Trophoblast cell (in vitro differentiated cells and primary cell): ENCODE measurements at regions not wholly inside any gene's neighbourhood (a gene's known extent, or its start where the extent isn't known, plus 50 kb on each side); places are given as distances from the start of the nearest gene placed in this dataset.

ENCODE experiments used
- DNase-seq, 2 donors: peaks; one replicate each; pipeline ENCODE4 v3.0.0-alpha.2; 2016
- H2AFZ ChIP-seq: 2 replicates; pipeline ENCODE4 v1.6.1; 2013; ENCODE audit warnings: low read length, moderate library complexity, mild to moderate bottlenecking; ENCODE audit not compliant: insufficient read depth, poor library complexity
- H2AK5ac ChIP-seq: 2 replicates; pipeline ENCODE4 v1.6.1; 2013; ENCODE audit warnings: mild to moderate bottlenecking, low read length
- H2BK120ac ChIP-seq: 2 replicates; pipeline ENCODE4 v1.6.1; 2013; ENCODE audit warnings: low read length, mild to moderate bottlenecking, moderate library complexity; ENCODE audit not compliant: insufficient read depth, poor library complexity
- H2BK12ac ChIP-seq: 2 replicates; pipeline ENCODE4 v1.6.1; 2013; ENCODE audit warnings: mild to moderate bottlenecking, low read length, moderate library complexity
- H2BK5ac ChIP-seq: 2 replicates; pipeline ENCODE4 v1.6.1; 2013; ENCODE audit warnings: low read length, low read depth, moderate library complexity, mild to moderate bottlenecking; ENCODE audit not compliant: poor library complexity
- H3K14ac ChIP-seq: 2 replicates; pipeline ENCODE4 v1.6.1; 2013; ENCODE audit warnings: mild to moderate bottlenecking, low read length
- H3K18ac ChIP-seq: 2 replicates; pipeline ENCODE4 v1.6.1; 2013; ENCODE audit warnings: mild to moderate bottlenecking, low read length
- H3K23ac ChIP-seq: 2 replicates; pipeline ENCODE4 v1.6.1; 2013; ENCODE audit warnings: low read length
- H3K27ac ChIP-seq: 2 replicates; pipeline ENCODE4 v1.5.1; 2013; ENCODE audit warnings: low read depth, mild to moderate bottlenecking, inconsistent platforms, low read length, moderate library complexity
- H3K27me3 ChIP-seq: 2 replicates; pipeline ENCODE4 v1.6.1; 2013; ENCODE audit warnings: inconsistent platforms, mild to moderate bottlenecking, low read length, moderate library complexity; ENCODE audit not compliant: insufficient read depth
- H3K36me3 ChIP-seq, 2 experiments: 1 replicate in 1 of 2; 2 replicates in 1 of 2; pipeline ENCODE4 v1.6.1; 2013; ENCODE audit warnings: low read length in 2 of 2, mild to moderate bottlenecking in 2 of 2, moderate library complexity in 1 of 2; ENCODE audit not compliant: insufficient read depth in 2 of 2, control insufficient read depth in 1 of 2
- H3K4ac ChIP-seq: 2 replicates; pipeline ENCODE4 v1.6.1; 2013; ENCODE audit warnings: low read depth, mild to moderate bottlenecking, low read length, moderate library complexity
- H3K4me1 ChIP-seq, 2 experiments: 1 replicate in 1 of 2; 2 replicates in 1 of 2; pipeline ENCODE4 v1.6.1; 2013; ENCODE audit warnings: low read length in 2 of 2, mild to moderate bottlenecking in 2 of 2, moderate library complexity in 1 of 2; ENCODE audit not compliant: insufficient read depth in 2 of 2, control insufficient read depth in 1 of 2
- H3K4me2 ChIP-seq: 2 replicates; pipeline ENCODE4 v1.6.1; 2013; ENCODE audit warnings: inconsistent platforms, mild to moderate bottlenecking, low read length, moderate library complexity
- H3K4me3 ChIP-seq: 2 replicates; pipeline ENCODE4 v1.5.1; 2013; ENCODE audit warnings: mild to moderate bottlenecking, low read depth, low read length, inconsistent platforms
- H3K79me1 ChIP-seq: one replicate; pipeline ENCODE4 v1.6.1; 2013; ENCODE audit warnings: low read length
- H3K79me2 ChIP-seq: 2 replicates; pipeline ENCODE4 v1.6.1; 2013; ENCODE audit warnings: low read length, mild to moderate bottlenecking; ENCODE audit not compliant: control insufficient read depth, insufficient read depth, poor library complexity
- H3K9ac ChIP-seq: 2 replicates; pipeline ENCODE4 v1.6.1; 2013; ENCODE audit warnings: mild to moderate bottlenecking, low read length
- H3K9me3 ChIP-seq: 2 replicates; pipeline ENCODE4 v1.6.1; 2013; ENCODE audit warnings: low read depth, mild to moderate bottlenecking, control low read depth, inconsistent platforms, low read length; ENCODE audit not compliant: insufficient read depth
- H4K12ac ChIP-seq: 2 replicates; pipeline ENCODE4 v1.6.1; 2013; ENCODE audit warnings: low read depth, mild to moderate bottlenecking, low read length, moderate library complexity
- H4K8ac ChIP-seq: 2 replicates; pipeline ENCODE4 v1.6.1; 2013; ENCODE audit warnings: low read depth, mild to moderate bottlenecking, low read length, moderate library complexity
- H4K91ac ChIP-seq: one replicate; pipeline ENCODE4 v1.6.1; 2013; ENCODE audit warnings: low read depth, mild to moderate bottlenecking, low read length, moderate library complexity
- WGBS: extraction: QIAGEN DNeasy Blood & Tissue Kit; methylation state at CpG from one replicate; pipeline ENCODE4 v1.1.7; 2013; ENCODE audit warnings: missing lambda C conversion rate; ENCODE audit not compliant: insufficient read length, insufficient coverage; ENCODE audit errors: extremely low coverage; 5-methylcytosine and 5-hydroxymethylcytosine counted together

- no peak overlapping the region for H2BK5ac ChIP-seq
- H3K18ac ChIP-seq, result no peak overlapping the region
- peaks cover 6% of the 10 kb centered on the region for H3K9me3 ChIP-seq
- WGBS, result no CpG with 5 or more reads among the region's 2 CpGs
- H2BK120ac ChIP-seq, result no peak overlapping the region
- peaks cover 0 to 1% of the 10 kb centered on the region in 2 experiments for H3K36me3 ChIP-seq
- no peak overlapping the region for H4K91ac ChIP-seq
- no peak overlapping the region for H2AFZ ChIP-seq
- H3K27ac ChIP-seq, result no peak overlapping the region
- H3K23ac ChIP-seq, result no peak overlapping the region
- H3K4ac ChIP-seq, result no peak overlapping the region
- H4K12ac ChIP-seq, result no peak overlapping the region
- H3K4me2 ChIP-seq, result no peak overlapping the region
- H2AK5ac ChIP-seq, result no peak overlapping the region
- H3K4me1 ChIP-seq, result peaks cover 2 to 4% of the 10 kb centered on the region in 2 experiments
- no peaks in the 10 kb centered on the region for H3K79me2 ChIP-seq
- H4K8ac ChIP-seq, result no peak overlapping the region
- DNase-seq, result no peak
- no peaks in the 10 kb centered on the region for H3K27me3 ChIP-seq
- H3K9ac ChIP-seq, result no peak overlapping the region
- no peak overlapping the region for H3K4me3 ChIP-seq
- no peaks in the 10 kb centered on the region for H3K79me1 ChIP-seq
- no peak overlapping the region for H2BK12ac ChIP-seq
- no peak overlapping the region for H3K14ac ChIP-seq
These were observed 244.6 kb downstream of the AASDHPPT start for GRCh38 chr11:106322106-106322505.

DNA sequence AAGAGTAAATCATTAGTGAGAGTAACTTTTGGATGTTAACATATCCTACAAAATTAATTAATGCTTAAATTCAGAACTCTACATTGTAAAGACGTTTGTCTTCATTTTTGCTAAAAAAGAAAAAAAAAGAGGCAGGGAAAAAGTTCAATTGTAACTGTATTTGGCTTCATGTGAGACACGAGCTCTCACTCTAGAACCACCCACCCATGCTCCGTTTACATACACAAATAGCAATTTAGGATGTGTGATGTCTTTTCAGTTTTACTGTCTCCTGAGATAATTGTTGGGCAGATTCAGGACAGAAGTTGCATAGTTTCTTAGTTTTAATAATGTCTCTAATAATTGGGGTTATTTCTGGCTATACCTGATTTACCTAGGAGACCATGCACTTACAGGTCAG is 248.6 kb downstream of the AASDHPPT start:
- Histone ChIP-seq H4K8ac (no peak overlapping the region), H3K27ac (no peak overlapping the region), H2BK12ac (no peak overlapping the region), H3K18ac (no peak overlapping the region), H3K4me1 (peaks cover 3 to 6% of the 10 kb centered on the region in 2 experiments), H3K36me3 (peaks cover 0 to 1% of the 10 kb centered on the region in 2 experiments), H2AFZ (no peak overlapping the region), H3K14ac (no peak overlapping the region), H3K79me1 (no peaks in the 10 kb centered on the region), H2AK5ac (no peak overlapping the region), H3K79me2 (no peaks in the 10 kb centered on the region), H2BK120ac (no peak overlapping the region), H3K4me3 (no peak overlapping the region), H3K23ac (no peak overlapping the region), H4K91ac (no peak overlapping the region), H3K27me3 (no peaks in the 10 kb centered on the region), H3K4me2 (no peak overlapping the region), H3K9ac (no peak overlapping the region), H3K4ac (no peak overlapping the region), H2BK5ac (no peak overlapping the region), H3K9me3 (no peaks in the 10 kb centered on the region), H4K12ac (no peak overlapping the region)
- no CpG with 5 or more reads among the region's 3 CpGs for WGBS
- DNase-seq, result no peak

GRCh38 chr11:106327134-106327533 is 249.7 kb downstream of the AASDHPPT start:
- no peak overlapping the region for H2BK12ac ChIP-seq
- no CpG with 5 or more reads among the region's 3 CpGs for WGBS
- no peak overlapping the region for H3K14ac ChIP-seq
- H3K9ac ChIP-seq, result no peak overlapping the region
- H3K27me3 ChIP-seq, result no peaks in the 10 kb centered on the region
- H3K4me1 ChIP-seq, result peaks cover 3 to 6% of the 10 kb centered on the region in 2 experiments
- no peak overlapping the region for H3K27ac ChIP-seq
- no peaks in the 10 kb centered on the region for H3K79me1 ChIP-seq
- no peak overlapping the region for H4K8ac ChIP-seq
- H3K4me2 ChIP-seq, result no peak overlapping the region
- no peaks in the 10 kb centered on the region for H3K79me2 ChIP-seq
- no peak overlapping the region for H3K4ac ChIP-seq
- H2AK5ac ChIP-seq, result no peak overlapping the region
- H3K4me3 ChIP-seq, result no peak overlapping the region
- H3K18ac ChIP-seq, result no peak overlapping the region
- H3K9me3 ChIP-seq, result no peaks in the 10 kb centered on the region
- H2BK5ac ChIP-seq, result no peak overlapping the region
- H3K23ac ChIP-seq, result no peak overlapping the region
- H2AFZ ChIP-seq, result peak overlapping the region; percentile 25
- H4K12ac ChIP-seq, result no peak overlapping the region
- DNase-seq, result no peak
- no peak overlapping the region for H2BK120ac ChIP-seq
- no peaks in the 10 kb centered on the region for H3K36me3 ChIP-seq
- H4K91ac ChIP-seq, result no peak overlapping the region

DNA sequence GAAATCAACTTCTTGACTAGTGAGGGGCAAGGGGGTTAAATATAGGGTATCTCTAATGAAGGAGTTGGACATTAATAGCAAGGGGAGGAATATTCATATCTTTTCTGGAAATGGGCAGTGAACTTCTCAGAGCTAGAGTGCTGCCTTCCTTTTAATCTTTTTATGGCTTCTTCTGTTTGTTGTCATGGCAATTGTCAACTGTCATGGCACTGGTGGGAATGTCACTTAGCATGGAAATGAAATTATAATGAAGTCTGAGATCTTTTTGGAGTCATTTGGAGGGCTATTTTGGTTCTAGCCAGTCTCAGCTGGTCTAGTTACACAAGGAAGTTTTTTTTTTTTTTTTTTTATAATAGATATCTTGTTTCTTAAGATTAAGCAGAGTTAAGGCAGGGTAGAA is 250.2 kb downstream of the AASDHPPT start:
- no peak overlapping the region for H3K4me3 ChIP-seq
- no peaks in the 10 kb centered on the region for H3K79me1 ChIP-seq
- H3K9me3 ChIP-seq, result no peaks in the 10 kb centered on the region
- H2BK12ac ChIP-seq, result no peak overlapping the region
- H4K91ac ChIP-seq, result no peak overlapping the region
- no peak overlapping the region for H2AFZ ChIP-seq
- no peak overlapping the region for H3K23ac ChIP-seq
- H3K9ac ChIP-seq, result no peak overlapping the region
- no peak overlapping the region for H4K8ac ChIP-seq
- no peak overlapping the region for H3K4ac ChIP-seq
- no peaks in the 10 kb centered on the region for H3K36me3 ChIP-seq
- DNase-seq, result no peak
- no peaks in the 10 kb centered on the region for H3K79me2 ChIP-seq
- H3K14ac ChIP-seq, result no peak overlapping the region
- H2BK5ac ChIP-seq, result no peak overlapping the region
- no peak overlapping the region for H4K12ac ChIP-seq
- H3K27me3 ChIP-seq, result no peaks in the 10 kb centered on the region
- H3K18ac ChIP-seq, result no peak overlapping the region
- no peak overlapping the region for H3K27ac ChIP-seq
- no peak overlapping the region for H2BK120ac ChIP-seq
- peaks cover 3 to 6% of the 10 kb centered on the region in 2 experiments for H3K4me1 ChIP-seq
- H2AK5ac ChIP-seq, result no peak overlapping the region
- H3K4me2 ChIP-seq, result no peak overlapping the region
